ENCODE measurements at regions not wholly inside any gene's neighbourhood (a gene's known extent, or its start where the extent isn't known, plus 50 kb on each side); places are given as distances from the start of the nearest gene placed in this dataset.

- TF ChIP-seq CTCF (IDR thresholded peaks at IDR 0.05) = no peak
- TF ChIP-seq POLR2A (IDR thresholded peaks at IDR 0.05) = no peak
Observed at GRCh38 chr20:50359607-50360217, 150.5 kb upstream of the PTPN1 start.
